Daoy (cell line): ENCODE measurements at regions not wholly inside any gene's neighbourhood (a gene's known extent, or its start where the extent isn't known, plus 50 kb on each side); places are given as distances from the start of the nearest gene placed in this dataset.

ENCODE experiments used
- DNase-seq: peaks from one replicate; pipeline ENCODE4 v3.0.0-alpha.2; 2015; ENCODE audit warnings: low read depth

DNA sequence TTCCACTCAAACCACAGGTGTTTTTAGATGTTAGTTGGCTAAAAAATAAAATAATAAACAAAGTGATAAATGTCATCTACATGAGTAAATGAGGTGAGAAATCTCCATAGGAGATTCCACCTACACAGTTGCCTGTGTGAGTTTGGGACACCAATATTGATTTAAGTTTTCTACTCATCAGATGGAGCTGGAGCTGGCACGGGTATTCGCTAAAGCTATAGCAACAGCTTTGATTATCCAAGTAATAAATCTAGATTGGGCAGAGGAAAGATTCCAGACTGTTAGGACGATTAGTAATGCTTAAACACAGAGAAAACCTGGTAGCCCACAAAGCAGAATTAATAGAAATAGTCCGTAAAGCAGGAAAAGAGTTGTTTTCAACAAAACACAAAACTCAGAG lies 313.9 kb downstream of the PABPC4L start:
- no peak for DNase-seq

DNA sequence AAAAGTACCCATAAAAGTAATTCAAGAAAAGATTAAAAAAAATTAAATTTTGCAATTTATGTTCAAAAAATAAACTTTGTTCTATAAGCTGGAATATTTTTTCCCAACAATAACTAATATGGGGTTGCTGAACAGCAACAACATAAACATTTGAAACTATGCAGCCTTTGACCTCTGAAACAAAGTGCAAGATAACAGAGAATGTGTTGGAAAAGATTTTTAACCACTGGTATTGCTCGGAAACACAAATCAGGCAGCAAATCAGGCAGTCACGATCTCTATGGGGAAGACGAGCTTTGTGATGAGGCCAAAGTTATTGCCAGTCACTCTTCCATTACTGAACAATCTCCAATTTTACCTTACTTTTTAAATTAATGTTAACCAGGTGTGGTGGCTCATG lies 332.1 kb downstream of the PABPC4L start:
- no peak for DNase-seq

DNA sequence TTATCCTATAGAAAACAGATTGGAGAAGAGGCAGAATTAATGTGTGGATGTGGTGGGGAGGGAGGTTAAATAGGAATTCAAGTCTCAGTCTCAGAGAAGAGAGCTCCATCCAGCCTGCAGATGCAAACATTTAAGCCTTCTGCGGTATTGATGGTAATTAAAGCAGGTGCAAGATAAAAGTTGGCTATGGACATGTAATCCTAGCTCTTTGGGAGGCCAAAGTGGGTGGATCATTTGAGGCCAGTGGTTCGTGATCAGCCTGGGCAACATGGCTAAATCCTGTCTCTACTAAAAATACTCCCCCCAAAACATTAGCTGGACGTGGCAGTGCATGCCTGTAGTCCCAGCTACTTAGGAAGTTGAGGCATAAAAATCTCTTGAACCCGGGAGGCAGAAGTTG lies 332.7 kb downstream of the PABPC4L start:
- no peak for DNase-seq

DNA sequence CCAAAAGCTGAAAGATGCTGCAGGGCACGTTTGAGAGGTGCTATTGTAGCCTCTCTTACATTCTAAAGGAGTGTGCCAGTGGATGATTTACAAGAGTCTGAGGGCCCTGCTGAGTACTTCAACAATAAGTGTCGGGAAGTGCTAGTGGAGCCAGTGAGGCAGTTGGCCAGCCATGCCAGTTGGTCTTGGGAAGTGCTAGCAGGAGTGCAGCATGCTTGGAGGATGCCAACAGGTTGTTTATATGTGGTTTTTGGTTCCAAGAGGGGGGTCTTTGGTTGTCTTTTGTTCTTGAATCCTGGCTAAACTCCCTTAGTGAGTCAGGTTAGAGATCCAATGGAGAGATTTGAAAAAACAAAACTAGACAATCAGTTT lies 335.3 kb downstream of the PABPC4L start:
- peak; percentile 90 for DNase-seq

DNA sequence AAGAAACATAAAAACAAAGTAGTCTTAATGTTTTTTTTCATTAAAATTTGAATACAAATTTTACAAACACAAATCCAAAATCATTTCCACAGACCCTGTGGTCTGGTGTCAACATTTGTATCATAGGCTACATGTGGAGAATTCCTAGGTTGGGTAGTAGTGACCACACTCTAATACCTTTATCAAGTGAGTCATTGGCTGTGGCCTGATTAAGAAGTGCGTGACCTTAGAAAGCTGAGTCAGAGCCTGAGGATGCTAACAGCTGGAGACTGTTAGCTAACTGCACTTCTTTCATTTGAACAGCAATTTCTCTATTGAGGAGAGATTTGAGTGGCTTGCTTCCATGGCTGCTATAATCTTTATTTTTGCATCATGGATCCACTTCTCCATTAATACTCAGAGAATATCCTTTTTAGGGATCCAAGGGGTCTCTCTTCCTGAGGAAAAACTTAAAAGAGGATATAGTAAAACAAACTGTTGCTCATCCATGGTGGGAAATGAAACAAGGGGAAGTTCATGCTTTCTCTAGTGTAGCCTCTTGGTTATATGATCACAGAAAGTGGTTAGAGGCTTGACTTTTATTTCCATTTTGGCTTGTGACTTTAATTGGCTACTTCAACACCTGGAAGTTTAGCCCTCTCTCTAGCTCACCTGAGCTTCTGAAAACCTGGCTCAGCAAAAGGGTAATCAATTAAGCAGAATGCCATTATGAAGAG lies 335.8 kb downstream of the PABPC4L start:
- peak; percentile 87 for DNase-seq

DNA sequence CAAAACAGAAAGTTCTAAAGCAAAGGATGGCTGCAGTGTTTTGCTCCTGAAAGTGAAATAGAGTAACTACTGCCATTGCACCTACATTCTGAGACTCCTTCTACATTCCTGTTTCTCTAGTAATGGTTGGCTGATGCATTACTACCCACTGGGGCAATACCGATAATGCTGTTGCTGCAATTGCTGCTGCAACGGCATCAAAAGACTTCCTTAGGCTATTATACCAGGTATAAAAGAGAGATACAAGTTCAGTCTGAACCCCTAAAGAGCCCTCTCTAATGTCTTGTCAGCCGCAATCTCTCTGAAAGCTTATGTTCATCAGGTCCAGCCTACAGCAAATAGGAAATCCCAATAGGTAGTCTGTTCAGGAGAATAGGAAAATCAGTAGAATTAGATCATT lies 338.4 kb downstream of the PABPC4L start:
- no peak for DNase-seq

DNA sequence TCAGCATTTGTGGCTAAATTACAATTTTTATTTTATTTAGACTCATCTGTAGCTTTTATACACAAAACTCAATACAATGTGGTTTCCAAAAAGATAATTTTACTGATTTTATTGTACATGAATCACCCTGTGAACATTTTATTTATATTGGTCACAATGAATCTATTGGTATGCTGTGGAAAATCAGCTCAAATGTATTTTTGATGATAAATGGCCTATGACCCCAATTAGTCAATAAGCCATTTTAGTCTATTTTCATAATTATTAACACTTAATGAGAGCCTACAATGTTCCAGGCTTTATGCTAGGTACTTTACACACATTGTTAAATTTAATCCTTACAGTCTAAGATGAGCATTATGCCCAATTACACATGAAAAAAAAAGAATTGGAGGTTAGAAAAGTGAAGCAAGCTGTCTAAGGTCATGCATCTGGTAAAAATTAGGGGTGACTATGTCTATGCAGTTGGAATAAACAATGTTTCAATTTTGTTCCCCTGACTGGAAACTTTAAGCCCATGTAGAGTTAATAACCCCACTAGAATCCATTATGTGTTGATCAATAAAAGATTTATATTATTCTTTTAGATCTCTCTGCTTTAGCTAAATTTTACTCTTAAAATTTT lies 344.7 kb downstream of the PABPC4L start:
- no peak for DNase-seq

DNA sequence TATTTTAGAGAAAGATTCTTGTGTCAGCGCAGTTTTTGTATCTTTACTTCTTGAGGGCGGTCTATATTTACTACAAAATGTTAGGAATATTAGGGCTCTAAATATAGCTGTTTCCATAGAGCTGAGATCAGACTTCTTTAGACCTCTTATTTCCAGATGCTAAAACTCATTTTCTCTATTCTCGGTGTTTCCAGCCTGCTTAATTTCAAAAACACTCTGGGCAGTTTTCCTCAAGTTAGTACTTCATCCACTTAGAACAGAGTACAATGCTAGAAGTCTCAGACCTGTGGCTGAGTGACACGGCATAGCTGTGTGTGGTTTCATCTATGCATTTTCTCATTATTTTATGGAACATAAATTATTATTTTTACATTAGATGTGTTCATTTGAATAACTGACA lies 346.6 kb downstream of the PABPC4L start:
- DNase-seq = no peak

DNA sequence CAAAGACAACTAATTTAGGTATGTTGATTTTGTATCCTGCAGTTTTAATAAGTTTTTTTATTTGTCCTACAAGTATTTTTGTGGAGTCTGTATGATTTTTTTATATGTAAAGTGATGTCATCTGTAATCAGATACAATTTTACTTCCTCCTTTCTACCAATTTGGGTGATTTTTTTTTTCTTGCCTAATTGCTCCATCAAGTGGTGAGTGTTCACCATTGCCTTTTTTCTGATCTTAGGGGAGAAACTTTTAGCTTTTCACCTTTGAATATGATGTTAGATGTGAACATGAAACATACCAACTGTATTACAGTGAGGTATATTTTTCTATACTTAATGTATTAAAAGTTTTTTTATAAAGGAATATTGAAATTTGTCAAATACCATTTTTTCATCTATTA lies 362.3 kb downstream of the PABPC4L start:
- no peak for DNase-seq

DNA sequence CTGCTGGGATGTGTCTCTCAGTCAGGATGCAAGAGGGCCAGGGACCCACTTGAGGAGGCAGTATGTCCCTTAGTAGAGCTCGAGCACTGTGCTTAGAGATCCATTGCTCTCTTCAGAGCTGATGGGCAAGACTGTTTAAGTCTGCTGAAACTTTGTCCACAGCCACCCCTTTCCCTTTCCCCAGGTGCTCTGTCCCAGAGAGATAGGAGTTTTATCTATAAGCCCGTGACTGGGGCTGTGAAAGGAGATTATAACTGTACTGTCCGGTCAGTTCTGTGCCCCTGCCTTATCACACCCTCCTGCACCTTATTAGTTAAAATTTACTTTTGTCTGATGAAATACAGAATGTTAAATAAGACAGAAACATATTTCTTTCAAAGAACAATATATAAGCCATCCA lies 378.4 kb downstream of the PABPC4L start:
- DNase-seq = no peak

DNA sequence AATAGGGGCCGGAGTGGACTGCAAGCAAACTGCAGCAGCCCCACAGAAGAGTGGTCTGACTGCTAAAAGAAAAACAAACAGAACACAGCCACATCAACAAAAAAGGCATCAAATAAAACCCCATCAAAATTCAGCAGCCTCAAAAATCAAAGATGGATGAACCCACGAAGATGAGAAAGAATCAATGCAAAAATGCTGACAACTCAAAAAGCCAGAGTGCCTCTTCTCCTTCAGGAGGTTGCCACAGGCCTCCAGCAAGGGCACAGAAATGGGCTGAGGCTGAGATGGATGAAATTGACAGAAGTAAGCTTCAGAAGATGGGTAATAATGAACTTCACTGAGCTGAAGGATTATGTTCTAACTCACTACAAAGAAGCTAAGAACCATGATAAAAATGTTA lies 388.6 kb downstream of the PABPC4L start:
- no peak for DNase-seq

DNA sequence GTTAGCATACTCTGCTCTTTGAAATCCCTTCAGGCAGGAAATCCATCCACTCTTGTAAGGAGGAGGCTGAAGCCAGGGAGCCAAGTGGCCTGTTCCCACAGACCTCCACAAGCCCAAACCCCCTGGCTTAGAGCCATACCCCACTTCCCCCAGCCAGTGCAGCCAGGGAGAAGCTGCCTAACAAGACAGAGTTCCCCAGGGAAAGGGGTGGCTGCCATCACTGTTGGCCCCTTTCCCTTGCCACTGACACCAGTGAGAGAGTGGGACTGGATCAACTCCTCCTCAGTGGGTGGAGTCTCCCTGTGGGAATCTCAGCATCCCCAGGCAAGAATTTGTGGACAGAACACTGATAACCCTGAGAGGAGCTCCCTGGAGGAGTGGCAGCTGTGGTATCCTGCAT lies 389.4 kb downstream of the PABPC4L start:
- DNase-seq = no peak

DNA sequence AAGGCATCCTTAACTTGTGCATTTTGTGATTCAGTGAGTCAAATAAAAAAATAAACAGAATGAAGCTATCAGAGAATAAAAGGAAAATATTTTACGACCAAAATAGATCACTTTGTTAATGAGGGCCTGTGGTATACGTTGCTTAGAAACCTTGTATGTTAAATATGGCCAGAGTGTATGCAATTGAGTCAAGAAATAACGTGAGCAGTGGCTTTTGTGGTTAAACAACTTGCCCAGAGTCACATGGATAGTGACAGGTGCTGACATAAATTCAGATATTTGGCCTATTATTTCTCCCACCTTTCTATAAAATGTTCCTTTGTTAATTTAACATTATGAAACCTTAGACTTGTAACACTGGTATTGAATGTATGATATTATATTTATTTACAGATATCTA lies 393.4 kb downstream of the PABPC4L start:
- no peak for DNase-seq

DNA sequence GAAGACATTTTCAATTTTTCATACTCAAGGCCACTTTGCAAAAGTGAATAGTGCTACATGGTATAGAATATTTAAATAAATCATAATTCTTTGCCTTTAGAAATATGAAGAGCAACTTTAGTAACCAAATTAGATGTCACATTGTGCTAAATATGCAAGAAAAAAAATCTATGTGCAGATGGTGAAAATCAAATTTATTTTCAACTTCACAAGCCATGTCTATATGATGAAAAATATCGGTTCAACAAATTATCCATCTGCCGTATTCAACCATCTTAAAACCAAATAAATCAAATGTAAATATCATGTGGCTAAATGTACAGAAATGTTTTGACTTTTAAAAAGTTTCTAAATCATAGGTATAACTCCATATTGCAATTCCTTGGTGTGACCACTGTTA lies 398.2 kb downstream of the PABPC4L start:
- no peak for DNase-seq

DNA sequence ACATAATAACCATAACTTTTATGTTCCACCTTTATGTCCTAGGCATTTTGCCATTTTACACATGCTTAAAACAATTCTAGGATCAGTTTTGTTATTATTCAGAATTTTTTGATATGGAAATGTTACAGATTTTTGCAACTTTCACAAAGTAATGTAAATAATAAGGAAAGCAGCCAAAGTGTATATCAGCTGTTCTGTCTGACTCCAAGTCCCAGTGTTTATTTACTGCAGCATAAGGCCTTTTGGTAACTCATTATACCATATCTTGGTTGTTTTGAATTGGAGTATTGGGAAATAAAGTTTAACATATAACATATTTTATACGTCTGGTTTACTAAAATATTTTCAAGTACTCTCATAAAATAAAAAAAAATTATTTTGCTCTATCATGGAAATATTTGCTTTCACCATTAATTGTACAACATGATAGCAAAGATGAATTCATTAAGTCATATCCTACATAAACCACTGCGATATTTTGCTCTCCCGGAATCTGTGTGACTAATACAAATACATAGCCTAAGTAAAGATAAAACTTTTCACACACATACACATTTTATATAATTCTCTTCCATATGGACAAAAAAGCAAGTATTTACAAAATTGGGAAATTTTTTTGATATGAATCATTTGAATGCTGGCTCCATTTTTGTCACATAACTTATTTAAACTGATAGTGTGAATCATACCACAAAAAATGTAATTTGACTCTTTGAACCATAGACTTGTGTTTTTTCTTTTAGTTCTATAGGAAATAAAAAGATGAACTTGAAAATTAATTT lies 399.0 kb downstream of the PABPC4L start:
- DNase-seq = no peak

DNA sequence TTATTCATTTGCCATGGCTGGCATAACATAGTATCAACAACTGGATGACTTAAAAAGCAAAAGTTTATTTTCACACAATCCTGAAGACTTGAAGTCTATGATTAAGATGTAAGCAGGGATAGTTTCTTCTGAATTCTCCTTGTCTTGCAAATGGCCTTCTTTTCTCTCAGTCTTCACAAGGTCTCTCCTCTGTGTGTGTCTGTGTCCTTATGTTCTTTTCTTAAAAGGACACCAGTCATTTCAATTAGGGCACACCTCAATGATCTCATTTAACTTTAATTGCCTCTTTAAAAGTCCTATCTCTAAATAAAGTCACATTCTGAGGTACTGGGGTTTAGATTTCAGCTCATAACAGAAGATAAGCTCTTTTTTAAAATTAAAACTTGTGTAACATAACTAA lies 399.7 kb downstream of the PABPC4L start:
- DNase-seq = no peak

DNA sequence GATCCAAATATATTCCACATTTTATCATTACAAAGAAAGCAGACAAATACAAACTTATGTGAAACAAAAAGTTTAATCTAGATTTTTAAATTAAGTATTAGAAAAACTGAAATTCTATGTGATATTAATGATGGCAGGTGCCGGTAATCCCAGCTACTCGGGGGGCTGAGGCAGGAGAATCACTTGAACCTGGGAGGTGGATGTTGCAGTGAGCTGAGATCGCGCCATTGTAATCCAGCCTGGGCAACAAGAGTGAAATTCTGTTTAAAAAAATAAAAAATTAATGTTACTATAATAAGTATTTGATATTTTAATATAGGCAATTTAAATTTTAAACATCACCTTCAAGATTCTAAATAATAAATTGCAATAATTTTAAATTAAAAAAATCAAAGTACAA lies 400.6 kb downstream of the PABPC4L start:
- DNase-seq = no peak

DNA sequence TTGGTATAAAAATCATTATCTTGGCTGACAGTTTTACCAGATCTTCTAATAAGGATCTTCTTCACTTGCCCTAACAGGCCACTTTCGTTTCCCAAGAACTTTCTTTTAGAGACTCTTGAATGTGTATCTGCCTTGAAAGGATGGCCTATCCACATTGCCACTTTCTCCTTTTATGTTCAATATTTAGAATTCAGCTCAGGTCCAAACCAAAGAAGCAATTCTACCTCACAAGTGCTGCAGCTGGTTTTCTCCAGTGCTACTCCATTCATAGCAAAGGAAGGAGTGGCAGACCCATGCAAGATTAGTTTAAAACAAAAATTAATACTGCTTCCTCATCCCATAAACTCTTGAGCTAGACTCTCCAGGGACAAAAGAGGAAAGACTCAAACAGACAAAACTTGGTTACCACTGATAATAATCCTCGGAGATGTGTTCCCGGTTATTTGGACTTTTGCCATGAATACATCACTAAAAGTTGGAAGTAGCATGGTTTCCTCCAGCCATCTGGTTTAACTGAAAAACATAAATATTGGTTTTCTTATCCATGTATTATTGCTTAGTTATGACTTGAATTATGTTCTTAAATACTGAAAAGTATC lies 401.8 kb downstream of the PABPC4L start:
- DNase-seq = no peak

DNA sequence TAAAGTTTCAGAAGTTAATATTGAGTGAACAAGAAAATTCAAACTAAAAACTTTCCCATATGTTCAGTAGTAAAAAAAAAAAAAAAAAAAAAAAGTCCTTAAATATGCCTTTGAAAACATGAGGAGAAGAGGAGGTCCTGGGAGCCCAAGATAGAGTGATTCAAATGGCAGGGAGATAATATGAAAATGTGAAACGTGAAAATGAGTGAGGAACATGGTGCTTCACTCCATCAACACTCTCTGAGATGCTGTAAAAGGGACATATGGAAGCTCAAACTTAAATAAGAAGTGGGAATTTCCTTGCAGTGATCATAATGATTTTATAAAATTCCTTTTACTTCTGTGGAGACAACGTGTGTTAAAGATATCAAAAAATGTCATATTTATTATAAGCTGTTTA lies 423.9 kb downstream of the PABPC4L start:
- DNase-seq = no peak

DNA sequence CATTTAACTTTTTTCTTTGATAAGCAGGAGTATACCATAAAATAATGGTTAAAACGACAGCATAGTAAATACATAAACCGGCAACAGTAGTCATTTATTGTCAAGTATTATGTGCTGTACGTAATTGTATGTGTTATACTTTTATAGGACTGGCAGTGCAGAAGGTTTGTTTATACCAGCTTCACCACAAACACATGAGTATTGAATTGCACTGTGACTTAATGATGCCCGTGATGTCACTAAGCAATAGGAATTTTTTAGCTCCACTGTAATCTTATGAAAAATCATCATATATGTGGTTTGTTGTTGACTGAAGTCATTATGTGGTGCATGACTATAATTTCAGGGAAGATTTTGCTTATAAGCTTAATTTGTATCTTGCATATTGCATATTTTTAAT lies 424.6 kb downstream of the PABPC4L start:
- DNase-seq = no peak

DNA sequence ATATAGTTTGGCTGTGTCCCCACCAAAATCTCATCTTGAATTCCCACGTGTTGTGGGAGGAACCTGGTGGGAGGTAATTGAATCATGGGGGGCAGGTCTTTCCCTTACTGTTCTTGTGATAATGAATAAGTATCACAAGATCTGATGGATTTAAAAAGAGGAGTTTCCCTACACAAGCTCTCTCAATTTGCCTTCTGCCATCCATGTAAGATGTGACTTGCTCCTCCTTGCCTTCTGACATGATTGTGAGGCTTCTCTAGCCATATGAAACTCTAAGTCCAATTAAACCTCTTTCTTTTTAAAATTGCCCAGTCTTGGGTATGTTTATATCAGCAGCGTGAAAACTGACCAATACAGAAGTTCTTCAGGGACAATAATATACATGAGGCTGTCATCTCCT lies 425.1 kb downstream of the PABPC4L start:
- DNase-seq = no peak

DNA sequence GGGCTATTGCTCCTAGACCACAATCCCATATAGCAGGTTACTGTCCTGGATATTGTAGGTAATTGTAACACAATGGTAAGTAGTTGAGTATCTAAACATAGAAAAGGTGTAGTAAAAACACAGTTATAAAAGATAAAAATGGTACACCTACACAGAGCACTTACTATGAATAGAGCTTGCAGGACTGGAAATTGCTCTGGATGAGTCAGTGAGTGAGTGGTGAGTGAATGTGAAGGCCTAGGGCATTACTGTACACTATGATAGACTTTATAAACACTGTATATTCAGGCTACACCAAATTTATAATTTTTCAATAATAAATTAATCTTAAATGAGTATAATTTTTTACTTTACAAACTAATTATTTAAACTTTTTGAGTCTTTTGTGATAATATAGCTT lies 425.7 kb downstream of the PABPC4L start:
- DNase-seq = peak; percentile 12

DNA sequence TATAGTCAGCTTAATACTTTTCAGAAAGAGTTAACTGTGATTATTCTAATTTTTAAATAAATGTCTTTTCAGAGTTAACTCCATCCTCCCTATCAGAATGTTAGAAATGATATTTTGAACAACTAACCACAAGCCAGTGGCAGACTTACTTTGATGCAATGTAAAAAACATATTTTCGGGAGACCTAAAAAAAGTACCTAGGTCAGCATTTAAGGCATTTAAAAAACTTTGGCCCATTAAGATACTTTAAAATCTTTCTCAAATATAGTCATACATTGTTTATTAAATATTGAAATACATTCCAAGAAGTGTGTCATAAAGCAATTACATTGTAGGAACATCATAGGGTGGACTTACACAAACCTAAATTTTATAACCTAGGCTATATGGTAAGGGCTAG lies 426.1 kb downstream of the PABPC4L start:
- DNase-seq = no peak
